DOHH2 (cell line): ENCODE measurements at regions not wholly inside any gene's neighbourhood (a gene's known extent, or its start where the extent isn't known, plus 50 kb on each side); places are given as distances from the start of the nearest gene placed in this dataset.

ENCODE experiments used
- H3F3A ChIP-seq: fragments of 200-600 bp; sonication (generic), shearing (Covaris generic); 2 replicates; pipeline ENCODE4 v1.6.0; 2016; ENCODE audit warnings: antibody characterized with exemption, mild to moderate bottlenecking; ENCODE audit not compliant: control insufficient read depth, insufficient read depth
- H3K27ac ChIP-seq: fragments of 200-600 bp; sonication (generic); 2 replicates; pipeline ENCODE4 v1.5.1; 2014; ENCODE audit warnings: low read depth, mild to moderate bottlenecking, low read length, moderate library complexity
- H3K27me3 ChIP-seq: fragments of 200-600 bp; sonication (generic); 2 replicates; pipeline ENCODE4 v1.6.1; 2014; ENCODE audit warnings: mild to moderate bottlenecking, low read length, mixed read lengths; ENCODE audit not compliant: control insufficient read depth
- H3K36me3 ChIP-seq: fragments of 200-600 bp; sonication (generic); 2 replicates; pipeline ENCODE4 v1.6.1; 2014; ENCODE audit warnings: mild to moderate bottlenecking, low read length, moderate library complexity, mixed read lengths; ENCODE audit not compliant: control insufficient read depth
- H3K4me1 ChIP-seq: fragments of 200-600 bp; sonication (generic); 2 replicates; pipeline ENCODE4 v1.6.1; 2014; ENCODE audit warnings: mild to moderate bottlenecking, low read length, mixed read lengths; ENCODE audit not compliant: control insufficient read depth
- H3K4me2 ChIP-seq: fragments of 200-600 bp; sonication (generic); 2 replicates; pipeline ENCODE4 v1.6.0; 2014; ENCODE audit warnings: mild to moderate bottlenecking, low read length, moderate library complexity
- H3K4me3 ChIP-seq: fragments of 200-600 bp; sonication (generic); 2 replicates; pipeline ENCODE4 v1.5.1; 2014; ENCODE audit warnings: mild to moderate bottlenecking, low read length, mixed read lengths
- H3K79me2 ChIP-seq: fragments of 200-600 bp; sonication (generic); 2 replicates; pipeline ENCODE4 v1.6.1; 2014; ENCODE audit warnings: mild to moderate bottlenecking, low read length, mixed read lengths; ENCODE audit not compliant: control insufficient read depth
- H3K9me2 ChIP-seq: fragments of 200-600 bp; sonication (generic); replicated peaks from 2 replicates; pipeline ENCODE4 v1.6.1; 2014; ENCODE audit warnings: mild to moderate bottlenecking, low read length, mixed read lengths; ENCODE audit not compliant: control insufficient read depth
- H3K9me3 ChIP-seq: fragments of 200-600 bp; sonication (generic); 2 replicates; pipeline ENCODE4 v1.6.1; 2014; ENCODE audit warnings: antibody characterized with exemption, low read length, mixed read lengths; ENCODE audit not compliant: control insufficient read depth, insufficient read depth
- H4K20me1 ChIP-seq: fragments of 200-600 bp; sonication (generic); 2 replicates; pipeline ENCODE4 v1.6.0; 2014; ENCODE audit warnings: low read depth, mild to moderate bottlenecking, antibody characterized with exemption, low read length, moderate library complexity; ENCODE audit not compliant: control insufficient read depth, insufficient read depth
- CTCF ChIP-seq: fragments of 200-600 bp; sonication (generic); IDR thresholded peaks from one replicate; pipeline ENCODE4 v1.5.1; 2014; ENCODE audit warnings: antibody characterized with exemption, mild to moderate bottlenecking, low read depth, low read length; ENCODE audit not compliant: poor library complexity, severe bottlenecking
- EZH2phosphoT487 ChIP-seq: fragments of 200-600 bp; sonication (generic); IDR thresholded peaks from 2 replicates; pipeline ENCODE4 v1.6.1; 2017; ENCODE audit warnings: borderline replicate concordance, mild to moderate bottlenecking, antibody characterized with exemption, low read length, moderate library complexity, mixed read lengths

GRCh38 chr19:30887042-30887441, 462.2 kb downstream of the TSHZ3 start:
- Histone ChIP-seq H3K9me2 (no peaks in the 10 kb centered on the region), H3K27me3 (no peaks in the 10 kb centered on the region), H3K4me2 (no peak overlapping the region), H3K4me1 (no peaks in the 10 kb centered on the region), H3K9me3 (no peaks in the 10 kb centered on the region), H3K4me3 (no peak overlapping the region), H4K20me1 (no peaks in the 10 kb centered on the region), H3K27ac (no peak overlapping the region), H3K36me3 (no peaks in the 10 kb centered on the region), H3K79me2 (no peaks in the 10 kb centered on the region), H3F3A (no peaks in the 10 kb centered on the region)
- no peak for TF ChIP-seq CTCF
- TF ChIP-seq EZH2phosphoT487: no peak

- Histone ChIP-seq H3F3A (no peaks in the 10 kb centered on the region), H3K27ac (no peak overlapping the region), H4K20me1 (no peaks in the 10 kb centered on the region), H3K79me2 (no peaks in the 10 kb centered on the region), H3K9me3 (no peaks in the 10 kb centered on the region), H3K4me1 (no peaks in the 10 kb centered on the region), H3K27me3 (no peaks in the 10 kb centered on the region), H3K4me3 (no peak overlapping the region), H3K9me2 (no peaks in the 10 kb centered on the region), H3K4me2 (no peak overlapping the region), H3K36me3 (no peaks in the 10 kb centered on the region)
- no peak for TF ChIP-seq EZH2phosphoT487
- no peak for TF ChIP-seq CTCF
Measured at GRCh38 chr19:30886222-30886621, 463.0 kb downstream of the TSHZ3 start.

GRCh38 chr19:30884146-30884812, 465.0 kb downstream of the TSHZ3 start:
- no peaks in the 10 kb centered on the region for H3K4me1 ChIP-seq
- TF ChIP-seq EZH2phosphoT487 (no peak), CTCF (no peak)

More at GRCh38 chr19:30884146-30884812, 465.0 kb downstream of the TSHZ3 start:
- Histone ChIP-seq H3K27me3 (no peaks in the 10 kb centered on the region), H3K4me2 (no peak overlapping the region), H3K4me3 (no peak overlapping the region), H3K9me3 (no peaks in the 10 kb centered on the region), H3K36me3 (no peaks in the 10 kb centered on the region), H3K27ac (no peak overlapping the region), H3F3A (no peaks in the 10 kb centered on the region), H4K20me1 (no peaks in the 10 kb centered on the region), H3K9me2 (no peaks in the 10 kb centered on the region), H3K79me2 (no peaks in the 10 kb centered on the region)
